B cell (primary cell): ENCODE measurements at regions not wholly inside any gene's neighbourhood (a gene's known extent, or its start where the extent isn't known, plus 50 kb on each side); places are given as distances from the start of the nearest gene placed in this dataset.

ENCODE experiments used
- ATAC-seq: fragments of 200-7000 bp; cut with Tn5 transposase; one replicate; pipeline ENCODE4 v1.10.0; 2021; ENCODE audit warnings: low read depth, mild to moderate bottlenecking, moderate number of reproducible peaks, moderate library complexity
- CTCF ChIA-PET: fragments of 350-600 bp; sonication (Branson Sonifier 250); formaldehyde crosslinking; loops from one replicate; lab custom pipeline; 2021; ENCODE audit warnings: antibody characterized with exemption, inconsistent platforms; lab: Charles Lee
- POLR2A ChIA-PET: fragments of 350-600 bp; sonication (Branson Sonifier 250); formaldehyde crosslinking; loops from one replicate; lab custom pipeline; 2021; ENCODE audit warnings: antibody characterized with exemption; lab: Charles Lee
- DNase-seq: peaks from one replicate; pipeline ENCODE4 v3.0.0; 2013
- H2AFZ ChIP-seq: 2 replicates; pipeline ENCODE4 v1.6.1; 2012; ENCODE audit warnings: mild to moderate bottlenecking, low read depth, low read length; ENCODE audit not compliant: insufficient read depth, poor library complexity, severe bottlenecking
- H3K27ac ChIP-seq, 2 donors: 1 replicate in 1 of 2; 2 replicates in 1 of 2; pipeline ENCODE4 v1.5.1; 2012 to 2013; ENCODE audit warnings: low read length in 2 of 2, mild to moderate bottlenecking in 2 of 2, moderate library complexity in 1 of 2
- H3K27me3 ChIP-seq, 4 experiments: fragments of 200-600 bp in 1 of 4; sonication (generic) in 1 of 4; replicated peaks in 1 of 4; 1 replicate in 2 of 4; 2 replicates in 2 of 4; pipeline versions ENCODE4 v1.6.1 to v1.7.0; 2013 to 2016; ENCODE audit warnings: low read length in 3 of 4, mild to moderate bottlenecking in 2 of 4, mixed read lengths in 1 of 4, moderate library complexity in 1 of 4; ENCODE audit not compliant: insufficient read depth in 4 of 4, control insufficient read depth in 3 of 4; ENCODE audit errors: control extremely low read depth in 1 of 4
- H3K36me3 ChIP-seq, 2 experiments: replicated peaks in 1 of 2; 1 replicate in 1 of 2; 2 replicates in 1 of 2; pipeline versions ENCODE4 v1.6.1 to v1.7.1; 2013; ENCODE audit warnings: low read length in 1 of 2; ENCODE audit not compliant: insufficient read depth in 2 of 2, control insufficient read depth in 1 of 2; ENCODE audit errors: control extremely low read depth in 1 of 2, extremely low read depth in 1 of 2
- H3K4me1 ChIP-seq, 2 donors: fragments of 200-600 bp in 1 of 2; sonication (generic) in 1 of 2; 1 replicate in 1 of 2; 2 replicates in 1 of 2; pipeline versions ENCODE4 v1.5.1 to v1.6.1; 2013 to 2017; ENCODE audit warnings: low read length in 2 of 2; ENCODE audit not compliant: control insufficient read depth in 2 of 2, insufficient read depth in 2 of 2
- H3K4me2 ChIP-seq: replicated peaks from 2 replicates; pipeline ENCODE3; 2012; ENCODE audit warnings: mild to moderate bottlenecking, low read depth, low read length; ENCODE audit not compliant: poor library complexity, severe bottlenecking
- H3K4me3 ChIP-seq, 5 experiments: fragments of 200-600 bp in 1 of 5; sonication (generic) in 1 of 5; 1 replicate in 3 of 5; 2 replicates in 2 of 5; pipeline versions ENCODE4 v1.5.1 to v1.7.0; 2011 to 2016; ENCODE audit warnings: low read length in 4 of 5, mild to moderate bottlenecking in 4 of 5, low read depth in 2 of 5, control low read depth in 1 of 5, moderate library complexity in 1 of 5; ENCODE audit not compliant: insufficient read depth in 1 of 5; ENCODE audit errors: control extremely low read depth in 1 of 5, extremely low read depth in 1 of 5
- H3K79me2 ChIP-seq: fragments of 200-600 bp; sonication (generic); one replicate; pipeline ENCODE4 v1.6.0; 2016; ENCODE audit warnings: low read length; ENCODE audit not compliant: control insufficient read depth, insufficient read depth
- H3K9ac ChIP-seq: fragments of 200-600 bp; sonication (generic); 2 replicates; pipeline ENCODE4 v1.6.1; 2017; ENCODE audit warnings: mild to moderate bottlenecking, low read length, moderate library complexity
- H3K9me3 ChIP-seq, 3 donors: one replicate each; pipeline versions ENCODE4 v1.6.1 to v1.7.1; 2013; ENCODE audit warnings: low read length in 2 of 3; ENCODE audit not compliant: control insufficient read depth in 2 of 3, insufficient read depth in 1 of 3; ENCODE audit errors: control extremely low read depth in 1 of 3
- H4K20me1 ChIP-seq: 2 replicates; pipeline ENCODE4 v1.6.0; 2012; ENCODE audit warnings: mild to moderate bottlenecking, low read length; ENCODE audit not compliant: insufficient read depth, control insufficient read depth, poor library complexity, severe bottlenecking
- H3K27ac Mint-ChIP-seq: one replicate; pipeline ENCODE4 v1.8.0; 2021; ENCODE audit warnings: mixed read lengths
- H3K27me3 Mint-ChIP-seq: one replicate; pipeline ENCODE4 v1.8.0; 2021; ENCODE audit warnings: mixed read lengths
- H3K4me1 Mint-ChIP-seq: one replicate; pipeline ENCODE4 v1.8.0; 2021; ENCODE audit warnings: mixed read lengths
- H3K4me3 Mint-ChIP-seq: one replicate; pipeline ENCODE4 v1.8.0; 2021; ENCODE audit warnings: mixed read lengths
- H3K9me3 Mint-ChIP-seq: one replicate; pipeline ENCODE4 v1.8.0; 2022; ENCODE audit warnings: mixed read lengths; ENCODE audit not compliant: insufficient read depth
- CTCF ChIP-seq: fragments of 200-600 bp; IDR thresholded peaks from one replicate; pipeline ENCODE4 v1.8.0; 2022; ENCODE audit warnings: antibody characterized with exemption, mild to moderate bottlenecking
- EZH2 ChIP-seq: IDR thresholded peaks from 2 replicates; pipeline ENCODE4 v1.6.1; 2012; ENCODE audit warnings: borderline replicate concordance, low read depth, mild to moderate bottlenecking, moderate library complexity, low read length; ENCODE audit not compliant: insufficient read depth, poor library complexity, severe bottlenecking
- WGBS: methylation state at CpG from one replicate; pipeline ENCODE4 v1.1.5; 2013; ENCODE audit warnings: missing lambda C conversion rate; ENCODE audit not compliant: insufficient coverage; 5-methylcytosine and 5-hydroxymethylcytosine counted together
- intact Hi-C: fragments of 100-400 bp; cut with micrococcal nuclease; formaldehyde crosslinking; loops from one replicate; pipeline ENCODE4 v1.10.0; 2022

- H2AFZ ChIP-seq, result no peak overlapping the region
- Mint-ChIP-seq H3K4me1 (no peaks in the 10 kb centered on the region), H3K27ac (no peak overlapping the region), H3K9me3 (no peaks in the 10 kb centered on the region), H3K27me3 (peaks cover 3% of the 10 kb centered on the region), H3K4me3 (no peak overlapping the region)
- ChIA-PET CTCF (no interaction called here), POLR2A (no interaction called here)
- no peak overlapping the region for H3K4me3 ChIP-seq
- peaks cover 0 to 13% (median 0%) of the 10 kb centered on the region in 3 donors for H3K9me3 ChIP-seq
- ATAC-seq, result no peak
- H4K20me1 ChIP-seq, result no peaks in the 10 kb centered on the region
- H3K27ac ChIP-seq, result no peak overlapping the region
- no peaks in the 10 kb centered on the region for H3K79me2 ChIP-seq
- no peak overlapping the region for H3K4me2 ChIP-seq
- H3K4me1 ChIP-seq, result no peaks in the 10 kb centered on the region
- TF ChIP-seq EZH2, result no peak
- no peak for TF ChIP-seq CTCF
- WGBS, result 67% methylated on average over 1 of the region's 3 CpGs
- intact Hi-C loops, result no loop called here
- H3K9ac ChIP-seq, result no peak overlapping the region
- no peak for DNase-seq
- no peaks in the 10 kb centered on the region for H3K27me3 ChIP-seq
- no peaks in the 10 kb centered on the region for H3K36me3 ChIP-seq
Observed at GRCh38 chr10:29146311-29147100, 142.4 kb upstream of the LYZL1 start.

GRCh38 chr10:29150010-29150409 lies 138.9 kb upstream of the LYZL1 start:
- CTCF ChIA-PET, result no interaction called here
- ATAC-seq (no peak), DNase-seq (no peak)
- H3K4me3 ChIP-seq, result no peak overlapping the region
- Mint-ChIP-seq H3K4me3 (no peak overlapping the region), H3K27ac (no peak overlapping the region), H3K4me1 (no peaks in the 10 kb centered on the region), H3K9me3 (no peaks in the 10 kb centered on the region), H3K27me3 (no peaks in the 10 kb centered on the region)
- H3K4me1 ChIP-seq, result no peaks in the 10 kb centered on the region
- POLR2A ChIA-PET, result no interaction called here
- H3K4me2 ChIP-seq, result no peak overlapping the region
- H4K20me1 ChIP-seq, result no peaks in the 10 kb centered on the region
- TF ChIP-seq EZH2, result no peak
- TF ChIP-seq CTCF, result no peak
- H3K27ac ChIP-seq, result no peak overlapping the region
- intact Hi-C loops, result no loop called here
- WGBS, result 96% methylated on average over 4 of the region's 5 CpGs
- H3K27me3 ChIP-seq, result no peaks in the 10 kb centered on the region
- no peaks in the 10 kb centered on the region for H3K79me2 ChIP-seq
- peaks cover 0 to 3% (median 0%) of the 10 kb centered on the region in 3 donors for H3K9me3 ChIP-seq
- no peaks in the 10 kb centered on the region for H3K36me3 ChIP-seq
- H2AFZ ChIP-seq, result no peak overlapping the region
- H3K9ac ChIP-seq, result no peak overlapping the region
